HG03342 (cell line): ENCODE measurements at regions not wholly inside any gene's neighbourhood (a gene's known extent, or its start where the extent isn't known, plus 50 kb on each side); places are given as distances from the start of the nearest gene placed in this dataset.

Source experiments
- ATAC-seq: cut with Tn5 transposase; IDR thresholded peaks from one replicate; pipeline ENCODE4 v1.9.1; 2021; ENCODE audit warnings: mild to moderate bottlenecking, moderate library complexity; ENCODE audit not compliant: unreplicated experiment

DNA sequence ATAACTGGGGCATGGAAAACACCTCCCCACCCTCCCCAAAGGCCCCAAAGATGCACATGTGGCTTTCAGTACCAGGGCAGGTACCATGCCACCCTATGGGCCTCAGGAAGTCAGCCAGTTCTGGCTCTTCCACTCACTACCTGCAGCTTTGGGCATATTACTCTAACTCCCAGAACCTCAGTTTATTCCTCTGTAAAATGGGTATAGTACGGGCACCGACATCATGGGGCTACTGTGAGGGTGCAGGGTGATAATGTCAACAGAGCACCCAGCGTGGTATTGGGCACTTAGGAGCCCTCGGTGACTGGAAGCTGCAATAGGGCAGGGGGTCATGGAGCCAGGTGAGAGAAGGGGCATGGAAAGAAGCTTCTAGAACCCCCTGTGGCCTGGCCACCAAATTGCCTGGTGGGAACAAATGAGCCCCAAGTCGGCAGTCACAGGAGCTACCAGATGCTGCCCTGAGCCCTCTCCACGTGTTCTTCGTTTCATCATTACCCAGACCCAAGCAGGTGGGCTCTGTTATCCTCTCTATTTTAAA lies 512.1 kb downstream of the SHQ1 start:
- no peak for ATAC-seq

DNA sequence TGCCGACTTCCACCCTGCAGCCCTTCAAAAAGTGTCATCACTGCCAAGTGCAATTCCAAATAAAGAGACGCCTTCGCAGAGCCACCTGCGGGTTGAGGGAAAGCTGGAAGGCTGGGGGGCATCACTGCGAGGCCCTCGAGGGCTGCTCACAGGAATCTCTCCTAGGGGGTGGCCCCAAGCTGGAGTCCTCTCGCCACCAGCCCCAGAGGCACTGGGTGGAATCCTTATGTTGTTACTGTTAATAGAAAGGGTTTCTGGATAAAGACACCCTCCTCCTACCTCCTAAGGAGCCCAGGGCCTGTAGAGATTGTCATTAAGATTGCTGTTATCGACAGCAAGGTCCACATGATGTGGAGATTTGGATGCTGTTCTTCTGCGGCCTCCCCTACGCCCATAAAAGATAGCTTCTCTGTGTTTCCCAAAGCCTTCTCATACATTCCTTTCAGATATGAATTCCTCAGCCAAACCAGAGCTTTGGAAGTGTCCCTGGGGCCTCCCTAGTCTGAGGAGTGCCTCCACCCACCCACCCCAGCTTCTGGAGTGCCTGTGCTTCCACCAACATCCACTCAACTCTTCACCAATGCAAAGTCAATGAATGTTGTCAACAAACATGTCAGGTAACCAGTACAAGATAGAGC lies 512.7 kb downstream of the SHQ1 start:
- no peak for ATAC-seq

DNA sequence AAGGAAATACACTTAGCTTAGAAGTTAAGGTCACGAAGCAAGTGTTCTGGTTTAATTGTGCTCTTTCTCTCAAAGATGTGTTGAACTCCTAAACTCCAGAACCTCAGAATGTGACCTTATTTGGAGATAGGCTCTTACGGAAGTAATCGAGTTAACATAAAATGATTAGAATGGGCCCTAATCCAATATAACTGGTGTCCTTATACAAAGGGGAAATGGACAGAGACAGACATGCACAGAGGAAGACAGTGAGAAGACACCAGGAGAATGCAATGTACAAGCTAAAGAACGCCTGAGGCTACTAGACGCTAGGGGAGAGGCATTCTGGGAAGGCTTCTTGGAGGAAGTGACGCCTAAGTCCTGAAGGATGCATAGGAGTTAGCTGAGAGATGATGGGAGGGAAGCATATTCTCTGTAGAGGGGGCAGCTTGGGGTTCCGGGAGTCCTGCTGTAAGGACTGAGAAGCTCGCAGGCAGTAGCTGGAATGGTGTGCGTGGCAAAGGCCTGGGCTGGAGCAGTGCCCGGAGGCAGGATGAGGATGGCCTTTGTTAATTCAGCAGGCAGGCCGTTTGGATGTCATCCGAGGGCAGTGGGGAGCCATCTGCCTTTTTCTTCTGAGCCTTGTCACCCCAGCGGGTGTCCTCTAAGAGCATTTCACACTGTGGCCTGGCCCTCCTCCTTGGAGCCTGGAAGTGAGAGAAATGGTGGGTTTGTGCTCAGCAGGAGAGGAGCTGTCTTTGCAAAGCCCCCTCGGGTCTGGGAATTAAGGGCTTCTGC lies 513.4 kb downstream of the SHQ1 start:
- ATAC-seq, result no peak

GRCh38 chr3:72332689-72333088 lies 515.6 kb downstream of the SHQ1 start:
- no peak for ATAC-seq

GRCh38 chr3:72332036-72332435 lies 516.2 kb downstream of the SHQ1 start:
- ATAC-seq, result no peak

DNA sequence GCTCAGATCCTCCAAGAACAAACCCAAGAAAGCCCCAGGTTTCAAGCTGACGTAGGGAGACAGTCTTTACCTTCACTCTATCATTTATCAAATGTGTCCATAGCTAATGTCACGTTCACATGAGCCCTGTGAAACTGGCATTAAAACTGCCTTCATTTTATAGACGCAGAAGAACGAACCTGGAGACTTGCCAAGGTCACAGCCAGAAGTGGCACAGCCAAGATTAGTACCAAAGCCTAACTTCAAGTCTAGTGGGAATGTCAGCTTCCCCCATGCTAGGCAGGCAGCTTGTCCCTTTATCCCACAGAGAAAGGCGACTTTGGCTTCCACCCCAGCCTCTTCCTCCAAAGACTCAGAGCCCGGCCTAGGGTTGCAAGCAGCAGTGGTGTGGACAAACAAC lies 517.2 kb downstream of the SHQ1 start:
- ATAC-seq, result no peak

DNA sequence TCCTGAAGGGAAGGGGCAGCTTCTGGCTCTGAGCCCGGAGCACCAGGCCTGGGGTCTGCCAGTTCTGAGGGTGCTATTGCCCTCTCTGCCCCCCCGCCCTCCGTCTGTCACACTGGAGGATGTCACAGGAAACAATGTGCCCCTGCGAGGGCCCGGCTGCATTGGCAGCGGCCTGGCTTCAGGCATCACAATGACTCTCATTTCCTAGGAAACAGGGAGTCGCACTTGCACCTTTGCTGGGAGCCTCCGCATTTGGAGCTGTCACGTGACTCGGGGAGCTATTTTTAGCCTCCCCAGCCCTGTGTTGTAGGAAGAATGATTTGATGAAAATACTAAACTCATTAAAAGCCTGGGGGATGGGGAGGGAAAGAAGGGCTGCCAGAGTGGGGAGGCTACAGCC lies 518.9 kb downstream of the SHQ1 start:
- ATAC-seq, result no peak

GRCh38 chr3:72328755-72329277 lies 519.4 kb downstream of the SHQ1 start:
- ATAC-seq, result no peak

- no peak for ATAC-seq
Observed at GRCh38 chr3:72327008-72327407, 521.2 kb downstream of the SHQ1 start.

DNA sequence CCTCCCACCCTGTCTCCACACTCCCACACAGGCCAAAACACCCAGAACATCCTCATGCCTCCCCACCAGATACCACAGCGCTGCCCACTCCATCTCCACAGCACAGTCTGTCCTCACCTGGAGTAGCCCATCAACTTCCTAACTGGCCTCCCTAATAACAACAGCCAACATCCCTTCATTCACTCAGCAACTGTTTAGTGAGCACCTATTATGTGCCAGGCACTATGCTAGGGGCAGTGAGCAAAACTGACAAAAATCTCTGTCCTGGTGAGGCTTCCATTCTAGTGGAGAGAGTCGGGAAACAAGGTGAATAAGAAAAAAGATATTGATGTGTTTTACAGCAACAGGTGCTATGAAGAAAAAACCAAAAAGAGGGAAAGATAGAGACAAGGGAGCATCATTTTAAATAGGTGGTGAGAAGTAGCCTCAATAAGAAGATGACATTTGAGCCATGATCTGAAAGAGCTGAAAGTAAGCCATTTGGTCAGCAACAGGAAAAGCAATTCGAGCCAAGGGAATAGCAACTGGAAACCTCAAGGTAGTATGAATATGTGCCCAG lies 523.9 kb downstream of the SHQ1 start:
- ATAC-seq, result no peak

DNA sequence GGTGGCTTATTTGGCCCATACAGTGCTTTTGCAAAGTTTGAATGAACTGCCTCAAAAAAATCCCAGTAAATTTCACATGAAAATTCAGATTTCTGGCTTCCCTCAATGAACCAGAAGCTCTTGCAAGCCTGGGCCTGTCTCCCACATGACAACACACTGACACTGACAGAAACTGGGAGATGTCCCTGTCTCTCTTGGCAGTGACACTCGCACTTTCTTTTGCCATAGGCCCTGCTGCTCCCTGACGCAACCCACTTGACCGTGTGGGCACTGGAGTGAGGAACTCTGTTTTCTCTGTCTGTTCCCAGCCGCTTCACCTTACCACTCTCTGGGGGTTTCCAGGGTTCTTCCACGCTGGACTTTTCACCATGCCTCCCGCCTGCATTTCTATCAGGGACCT lies 524.5 kb downstream of the SHQ1 start:
- ATAC-seq, result no peak

- ATAC-seq, result no peak
Observed at GRCh38 chr3:72322264-72322976, 525.8 kb downstream of the SHQ1 start.

GRCh38 chr3:72320955-72321303 lies 527.3 kb downstream of the SHQ1 start:
- no peak for ATAC-seq

- ATAC-seq, result no peak
Observed at GRCh38 chr3:72320095-72320954, 527.9 kb downstream of the SHQ1 start.

DNA sequence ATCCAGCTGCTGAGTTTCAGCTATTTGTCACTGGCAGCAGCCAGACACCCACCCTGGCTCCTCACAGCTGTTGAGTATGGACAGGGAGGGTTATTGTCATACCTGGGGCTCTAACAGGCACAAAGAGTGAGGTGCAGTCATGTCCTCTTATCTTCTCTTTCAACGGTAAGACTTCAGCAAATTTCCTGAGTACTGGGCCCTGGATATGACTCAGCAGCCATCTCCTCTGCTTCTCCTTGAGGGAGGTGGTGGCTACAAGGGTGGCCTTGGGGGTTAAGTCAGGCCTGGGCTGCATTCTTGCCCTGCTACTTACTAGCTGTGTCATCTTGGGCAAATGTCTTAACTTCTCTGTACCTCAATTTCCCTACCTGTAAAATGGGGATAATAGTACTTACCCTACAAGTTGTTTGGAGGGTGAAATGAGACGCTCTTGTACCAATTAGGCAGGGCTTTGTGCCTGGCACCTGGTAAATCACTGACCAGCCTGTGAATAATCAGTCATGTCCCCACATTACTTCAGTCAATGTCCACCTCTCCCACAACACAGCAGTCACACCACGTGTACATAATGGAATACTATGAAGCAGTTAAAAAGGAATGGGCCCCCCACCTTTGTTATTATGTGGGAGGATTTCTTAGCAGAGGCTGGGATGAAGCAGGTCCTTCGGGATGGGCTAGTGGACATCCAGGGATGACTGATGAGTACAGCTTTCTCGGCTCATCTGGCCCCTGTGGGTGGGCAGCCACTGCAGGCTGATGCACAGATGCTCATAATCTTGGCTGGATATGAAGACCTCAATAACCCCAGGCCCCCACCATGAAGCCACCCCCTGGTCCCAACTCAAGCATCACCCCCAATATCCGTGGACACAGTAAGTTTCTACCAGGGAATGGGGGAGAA lies 528.8 kb downstream of the SHQ1 start:
- ATAC-seq, result no peak

GRCh38 chr3:72318504-72319193 lies 529.6 kb downstream of the SHQ1 start:
- ATAC-seq, result no peak

- ATAC-seq, result no peak
Observed at GRCh38 chr3:72317491-72317890, 530.8 kb downstream of the SHQ1 start.

- ATAC-seq, result no peak
Observed at GRCh38 chr3:72316501-72317279, 531.6 kb downstream of the SHQ1 start.
